GM21529 (cell line): ENCODE measurements at regions not wholly inside any gene's neighbourhood (a gene's known extent, or its start where the extent isn't known, plus 50 kb on each side); places are given as distances from the start of the nearest gene placed in this dataset.
"Not testable (repeated sequence)": the region's sequence is repeated elsewhere in the genome, so short reads cannot be mapped to it uniquely, and the experiment has no call there.

Experiments used
- ATAC-seq: cut with Tn5 transposase; IDR thresholded peaks from one replicate; pipeline ENCODE4 v1.9.1; 2021; ENCODE audit not compliant: unreplicated experiment

- ATAC-seq = no peak
Measured at GRCh38 chr3:197431346-197431910, 124.3 kb downstream of the BDH1 start.

DNA sequence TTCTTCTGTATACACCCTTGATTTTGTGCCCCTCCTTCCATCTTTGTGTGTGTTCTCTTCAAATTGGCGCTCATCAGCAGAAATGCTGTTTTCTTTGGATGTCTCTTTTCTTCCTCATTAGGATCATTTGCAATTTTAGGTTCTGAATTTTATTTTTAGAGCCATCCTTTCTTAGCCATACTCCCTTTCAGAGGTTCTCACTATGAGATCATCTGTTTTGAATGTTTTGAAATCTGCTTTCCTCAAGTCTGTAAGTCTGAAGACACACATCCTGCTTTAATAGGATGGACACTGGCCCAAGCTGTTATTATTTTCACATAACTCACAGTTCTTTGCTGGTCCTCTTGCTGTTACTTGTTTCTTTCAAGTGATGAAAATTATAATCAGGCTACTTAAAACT, 124.8 kb downstream of the BDH1 start:
- no peak for ATAC-seq

GRCh38 chr3:197430502-197430901, 125.3 kb downstream of the BDH1 start:
- no peak for ATAC-seq

GRCh38 chr3:197428952-197429351, 126.8 kb downstream of the BDH1 start:
- ATAC-seq = no peak

GRCh38 chr3:197428117-197428801, 127.5 kb downstream of the BDH1 start:
- ATAC-seq = no peak

DNA sequence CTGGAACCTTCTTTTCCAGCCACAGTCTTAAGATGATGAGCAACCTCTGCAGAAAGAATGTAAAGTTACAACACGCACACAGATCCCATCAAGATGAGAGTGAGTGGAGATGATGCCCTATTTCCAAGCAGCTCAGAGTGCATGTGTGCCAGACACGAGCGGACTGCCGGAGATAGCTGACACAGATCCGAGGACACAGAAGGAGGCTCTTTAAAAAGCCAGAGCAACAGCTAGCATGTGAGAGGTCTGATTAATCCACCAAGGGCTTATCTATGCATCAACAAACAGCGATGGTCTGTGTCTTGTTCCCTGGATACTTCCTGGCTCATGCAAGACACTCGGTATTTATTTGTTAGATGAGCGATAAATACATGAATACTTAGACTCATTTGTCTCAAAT, 128.6 kb upstream of the DLG1 start:
- no peak for ATAC-seq

DNA sequence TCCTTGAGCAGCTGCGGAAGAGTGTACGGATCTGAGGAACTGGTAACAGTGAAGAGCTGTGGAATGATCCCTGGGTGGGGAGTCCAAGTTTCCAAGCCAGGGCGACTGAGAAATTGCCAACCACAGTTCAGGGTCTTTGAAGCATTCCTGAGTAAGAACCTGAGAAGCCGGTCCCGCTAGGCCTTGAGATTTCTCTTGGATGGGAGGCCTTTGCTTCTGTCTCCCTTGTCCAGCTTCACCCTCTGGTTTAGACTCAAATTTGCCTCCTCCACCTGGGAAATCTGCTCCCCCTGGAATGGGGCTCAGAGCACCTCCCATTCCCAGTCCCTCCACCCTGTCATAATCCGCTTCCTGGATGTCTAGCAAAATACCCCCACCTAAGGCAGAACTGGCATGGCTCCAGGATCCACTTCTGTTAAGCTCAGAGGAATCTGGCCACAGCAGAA, 127.7 kb upstream of the DLG1 start:
- no peak for ATAC-seq

GRCh38 chr3:197425485-197426120, 127.2 kb upstream of the DLG1 start:
- ATAC-seq = no peak

DNA sequence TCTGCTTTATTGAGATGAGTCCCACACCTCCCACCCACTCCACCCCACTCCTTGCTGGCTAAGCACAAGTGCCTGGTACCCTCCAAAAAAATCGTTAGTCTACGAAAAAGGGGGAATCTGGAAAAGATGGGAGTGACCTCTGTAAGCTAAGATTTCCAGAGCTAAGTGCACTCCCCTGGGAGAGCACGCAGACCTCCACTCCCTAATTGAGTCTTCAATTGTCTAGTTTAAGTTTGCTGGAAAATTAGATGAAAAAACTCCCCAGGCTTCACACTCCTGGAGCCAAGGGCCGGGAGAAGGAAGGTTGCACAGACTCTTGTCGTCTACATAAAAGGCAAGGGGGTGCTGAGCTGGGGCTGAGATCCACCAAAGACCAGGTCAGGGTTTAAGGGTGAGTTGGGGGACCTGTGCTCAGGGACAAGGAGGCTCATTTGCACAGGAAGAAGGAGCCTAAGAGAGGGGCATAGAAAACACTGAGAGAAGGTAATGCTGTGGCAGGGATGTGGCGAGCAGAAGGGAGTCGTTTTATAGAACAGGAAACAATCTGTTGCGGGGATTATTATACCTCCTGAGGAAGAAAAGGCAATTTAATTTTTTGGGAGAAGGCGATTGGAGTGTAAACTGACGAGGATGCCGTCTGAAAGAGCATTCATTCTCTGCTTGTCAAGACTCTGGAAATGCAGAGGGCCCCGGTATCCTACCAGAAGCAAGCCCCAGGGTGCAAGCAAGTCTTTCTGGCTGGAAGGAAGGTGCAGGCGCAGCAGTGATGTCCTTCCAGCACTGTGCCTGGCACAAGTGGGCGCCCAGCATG, 126.5 kb upstream of the DLG1 start:
- no peak for ATAC-seq

- no peak for ATAC-seq
Measured at GRCh38 chr3:197424266-197424665, 125.9 kb upstream of the DLG1 start.

GRCh38 chr3:197423376-197423775, 125.0 kb upstream of the DLG1 start:
- ATAC-seq = no peak

- no peak for ATAC-seq
Measured at GRCh38 chr3:197422506-197422905, 124.1 kb upstream of the DLG1 start.

DNA sequence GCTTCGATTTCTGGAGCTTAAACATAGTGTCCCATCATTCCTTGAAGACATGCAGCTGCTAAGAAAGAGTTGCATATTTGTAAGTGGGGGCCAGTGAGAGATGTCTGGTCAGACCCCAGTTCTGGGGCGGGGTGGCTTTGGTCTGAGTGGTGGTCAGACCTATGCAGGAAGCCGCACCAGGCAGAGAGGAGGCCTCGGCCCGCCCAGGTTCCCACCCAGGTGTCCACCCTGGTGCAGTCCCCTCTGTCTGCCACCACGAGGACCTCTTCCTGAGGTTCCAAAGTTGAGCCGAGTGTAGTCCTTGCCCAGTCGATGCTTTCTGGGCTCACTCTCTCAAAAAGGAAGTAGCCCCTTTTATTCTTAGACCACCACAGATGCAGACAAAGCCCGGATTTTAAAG, 122.6 kb upstream of the DLG1 start:
- ATAC-seq = no peak

- ATAC-seq = no peak
Measured at GRCh38 chr3:197420566-197420965, 122.2 kb upstream of the DLG1 start.

DNA sequence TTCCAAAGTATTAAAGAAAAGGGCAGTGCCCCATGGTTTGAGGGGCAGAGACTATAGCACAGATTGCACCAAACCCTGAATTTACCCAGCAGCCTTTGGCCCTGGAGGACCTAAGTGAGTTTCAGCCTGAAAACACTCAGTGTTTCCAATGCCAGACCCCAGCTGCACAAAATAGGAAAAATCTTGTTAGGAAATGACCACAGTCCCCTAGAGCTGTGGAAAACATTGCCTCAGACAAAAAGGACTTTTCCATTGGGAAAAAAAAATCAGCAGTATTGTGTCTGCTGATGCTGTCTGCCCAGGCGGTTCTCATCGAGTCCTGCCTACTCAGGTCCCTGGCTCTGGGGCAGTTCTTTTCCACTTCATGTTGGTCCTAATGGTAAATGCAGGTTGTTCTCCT, 121.7 kb upstream of the DLG1 start:
- no peak for ATAC-seq

DNA sequence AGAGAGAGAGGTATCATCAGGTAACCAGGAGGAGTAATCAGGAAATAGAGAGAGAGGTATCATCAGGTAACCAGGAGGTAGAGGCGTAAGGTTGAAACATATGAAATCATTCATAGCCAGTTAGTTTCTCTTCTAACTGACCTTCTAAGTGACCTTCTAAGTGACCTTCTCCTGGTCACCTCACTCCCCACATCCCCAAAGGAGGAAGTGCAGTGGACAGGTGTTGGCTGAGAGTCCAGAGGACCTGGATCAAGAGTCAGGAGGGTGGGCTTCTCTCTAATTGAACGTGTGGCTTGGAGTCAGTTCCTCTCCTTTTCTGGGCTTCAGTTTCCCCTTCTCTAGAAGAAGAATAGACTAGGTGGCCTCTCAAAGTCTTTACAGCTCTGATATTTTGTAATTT, 121.3 kb upstream of the DLG1 start:
- ATAC-seq = no peak

DNA sequence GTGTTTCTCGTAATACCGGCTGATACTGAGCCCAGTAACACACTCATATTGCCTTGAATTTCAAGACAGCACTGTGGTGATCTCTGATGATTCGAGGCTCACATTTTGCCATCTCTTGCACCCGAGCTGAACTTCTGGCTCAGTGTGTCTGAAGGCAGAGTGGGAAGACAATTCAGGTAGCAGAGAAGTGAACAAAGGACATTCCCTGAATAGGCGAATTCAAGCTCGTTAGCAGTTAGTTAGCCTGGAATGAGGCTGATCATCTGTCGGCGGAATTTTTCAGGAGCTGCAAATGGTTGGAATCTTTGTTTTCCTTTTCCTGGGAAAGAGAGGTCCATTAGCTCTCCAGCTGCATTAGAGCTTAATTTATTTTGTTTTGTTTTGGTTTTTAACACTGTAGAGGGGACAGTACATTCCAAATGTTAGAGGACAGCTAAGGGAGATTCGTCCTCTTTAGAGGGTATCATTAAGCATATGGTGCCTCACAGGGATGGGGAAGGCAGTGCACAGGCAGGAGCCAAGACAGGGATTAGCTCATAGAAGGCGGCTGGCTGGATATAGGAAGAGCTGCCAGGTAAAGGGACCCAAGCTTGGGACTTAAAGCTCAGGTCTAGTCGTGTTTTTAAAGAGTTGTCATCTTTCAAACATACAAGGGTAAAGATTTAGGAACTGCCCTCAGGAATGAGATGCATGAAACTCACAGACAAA, 119.7 kb upstream of the DLG1 start:
- ATAC-seq = no peak

GRCh38 chr3:197417441-197417840, 119.0 kb upstream of the DLG1 start:
- no peak for ATAC-seq

DNA sequence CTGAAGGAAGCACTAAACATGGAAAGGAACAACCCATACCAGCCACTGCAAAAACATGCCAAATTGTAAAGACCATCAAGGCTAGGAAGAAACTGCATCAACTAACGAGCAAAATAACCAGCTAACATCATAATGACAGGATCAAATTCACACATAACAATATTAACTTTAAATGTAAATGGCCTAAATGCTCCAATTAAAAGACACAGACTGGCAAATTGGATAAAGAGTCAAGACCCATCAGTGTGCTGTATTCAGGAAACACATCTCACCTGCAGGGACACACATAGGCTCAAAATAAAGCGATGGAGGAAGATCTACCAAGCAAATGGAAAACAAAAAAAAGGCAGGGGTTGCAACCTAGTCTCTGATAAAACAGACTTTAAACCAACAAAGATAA, 113.5 kb upstream of the DLG1 start:
- ATAC-seq = not testable (repeated sequence)

DNA sequence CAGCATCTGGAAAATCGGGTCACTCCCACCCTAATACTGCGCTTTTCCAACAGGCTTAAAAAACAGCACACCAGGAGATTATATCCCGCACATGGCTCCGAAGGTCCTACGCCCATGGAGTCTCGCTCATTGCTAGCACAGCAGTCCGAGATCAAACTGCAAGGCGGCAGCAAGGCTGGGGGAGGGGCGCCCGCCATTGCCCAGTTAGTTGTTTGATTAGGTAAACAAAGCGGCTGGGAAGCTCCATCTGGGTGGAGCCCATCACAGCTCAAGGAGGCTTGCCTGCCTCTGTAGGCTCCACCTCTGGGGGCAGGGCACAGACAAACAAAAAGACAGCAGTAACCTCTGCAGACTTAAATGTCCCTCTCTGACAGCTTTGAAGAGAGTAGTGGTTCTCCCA, 111.8 kb upstream of the DLG1 start:
- not testable (repeated sequence) for ATAC-seq
